ENCODE measurements at regions not wholly inside any gene's neighbourhood (a gene's known extent, or its start where the extent isn't known, plus 50 kb on each side); places are given as distances from the start of the nearest gene placed in this dataset.

DNA sequence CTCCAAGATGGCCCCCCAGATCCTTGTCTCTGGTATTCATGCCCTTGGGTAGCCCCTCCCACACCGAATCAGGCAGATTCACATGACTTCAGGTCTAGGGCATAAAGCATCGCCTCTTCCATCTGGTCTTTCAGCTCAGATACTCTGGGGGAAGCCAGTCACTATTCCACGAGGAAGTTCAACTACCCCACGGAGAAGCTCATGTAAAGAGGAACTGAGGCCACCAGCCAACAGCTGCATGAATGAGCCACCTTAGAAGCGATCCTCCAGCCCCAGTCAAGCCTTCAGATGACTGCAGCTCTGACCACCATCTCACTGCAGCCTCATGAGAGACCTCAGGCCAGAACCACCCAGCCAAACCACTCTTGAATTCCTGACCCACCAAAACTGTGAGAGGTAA is 54.1 kb downstream of the SOCS3 start:
- TF ChIP-seq, protein P1, sequence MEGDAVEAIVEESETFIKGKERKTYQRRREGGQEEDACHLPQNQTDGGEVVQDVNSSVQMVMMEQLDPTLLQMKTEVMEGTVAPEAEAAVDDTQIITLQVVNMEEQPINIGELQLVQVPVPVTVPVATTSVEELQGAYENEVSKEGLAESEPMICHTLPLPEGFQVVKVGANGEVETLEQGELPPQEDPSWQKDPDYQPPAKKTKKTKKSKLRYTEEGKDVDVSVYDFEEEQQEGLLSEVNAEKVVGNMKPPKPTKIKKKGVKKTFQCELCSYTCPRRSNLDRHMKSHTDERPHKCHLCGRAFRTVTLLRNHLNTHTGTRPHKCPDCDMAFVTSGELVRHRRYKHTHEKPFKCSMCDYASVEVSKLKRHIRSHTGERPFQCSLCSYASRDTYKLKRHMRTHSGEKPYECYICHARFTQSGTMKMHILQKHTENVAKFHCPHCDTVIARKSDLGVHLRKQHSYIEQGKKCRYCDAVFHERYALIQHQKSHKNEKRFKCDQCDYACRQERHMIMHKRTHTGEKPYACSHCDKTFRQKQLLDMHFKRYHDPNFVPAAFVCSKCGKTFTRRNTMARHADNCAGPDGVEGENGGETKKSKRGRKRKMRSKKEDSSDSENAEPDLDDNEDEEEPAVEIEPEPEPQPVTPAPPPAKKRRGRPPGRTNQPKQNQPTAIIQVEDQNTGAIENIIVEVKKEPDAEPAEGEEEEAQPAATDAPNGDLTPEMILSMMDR (IDR thresholded peaks at IDR 0.05), result no peak
- TF ChIP-seq POLR2A (IDR thresholded peaks at IDR 0.05), result no peak

Data from right lobe of liver (tissue), 4 donors.